ENCODE measurements at regions not wholly inside any gene's neighbourhood (a gene's known extent, or its start where the extent isn't known, plus 50 kb on each side); places are given as distances from the start of the nearest gene placed in this dataset.
"Not testable (repeated sequence)": the region's sequence is repeated elsewhere in the genome, so short reads cannot be mapped to it uniquely, and the experiment has no call there.

DNA sequence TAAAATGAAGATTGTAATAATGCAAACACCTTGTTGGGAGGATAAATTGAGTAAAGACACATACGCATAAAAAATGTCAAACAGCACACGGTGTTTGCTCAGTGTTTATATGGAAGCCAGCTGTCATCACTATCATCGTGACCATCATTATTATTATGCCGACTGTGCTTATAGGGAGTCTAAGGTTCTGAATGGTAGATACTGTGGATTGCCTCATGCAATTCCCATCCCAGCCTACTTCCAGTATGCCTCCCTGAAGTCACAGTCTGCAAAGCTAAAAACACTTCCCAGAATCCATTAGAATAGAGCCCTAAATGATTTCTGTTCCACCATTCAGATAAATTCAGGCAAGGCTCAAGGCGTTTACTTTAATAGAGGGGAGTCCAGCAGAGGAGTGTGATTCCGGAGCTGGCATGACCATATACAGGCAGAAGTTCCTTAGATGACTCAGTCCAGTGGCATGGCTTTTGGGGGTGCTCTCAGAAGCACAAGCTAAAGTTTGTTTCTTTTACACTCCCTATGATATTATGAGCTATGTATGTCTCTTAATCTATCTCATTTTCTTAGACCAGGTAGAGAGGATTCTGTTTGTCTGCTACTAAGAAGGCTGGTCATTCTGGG lies 148.7 kb downstream of the MEX3B start:
- DNase-seq = no peak

DNA sequence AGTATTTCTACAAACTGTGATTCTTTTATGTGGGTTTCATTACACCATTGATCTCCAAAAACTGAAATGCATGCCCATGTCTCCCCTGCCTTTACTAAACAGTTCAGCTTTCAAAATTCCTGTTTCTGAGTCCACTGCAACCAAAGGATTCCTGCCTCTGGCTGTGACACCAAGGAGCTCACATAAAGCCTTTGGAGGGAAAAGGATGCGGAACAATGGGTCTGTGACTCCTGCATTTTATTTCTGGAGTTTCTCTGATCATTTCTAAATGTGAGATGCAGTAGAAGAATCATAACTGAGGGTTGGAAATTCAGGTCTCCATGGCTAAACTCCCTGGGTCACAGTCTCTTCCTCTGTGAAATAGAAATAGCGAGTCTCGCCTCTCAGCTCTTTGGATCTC lies 149.5 kb downstream of the MEX3B start:
- no peak for DNase-seq

DNA sequence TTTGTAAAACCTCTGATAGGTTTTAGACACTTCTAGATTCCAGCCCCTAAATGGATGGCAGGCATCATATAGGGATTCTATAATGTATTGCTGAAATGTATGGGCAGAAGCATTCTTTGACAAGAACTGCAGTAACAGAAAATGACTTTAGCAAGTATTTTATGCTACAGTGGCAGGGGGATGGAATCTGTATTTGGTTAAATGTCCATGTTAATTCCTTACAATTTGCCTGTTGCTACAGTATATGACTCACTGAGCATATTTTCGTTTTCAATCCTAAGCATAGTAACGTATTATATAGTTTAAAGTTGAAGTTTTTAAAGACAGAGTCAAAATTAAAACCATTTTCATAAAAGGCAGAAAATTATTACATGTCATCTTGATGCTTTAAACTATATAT lies 150.1 kb downstream of the MEX3B start:
- DNase-seq = no peak

DNA sequence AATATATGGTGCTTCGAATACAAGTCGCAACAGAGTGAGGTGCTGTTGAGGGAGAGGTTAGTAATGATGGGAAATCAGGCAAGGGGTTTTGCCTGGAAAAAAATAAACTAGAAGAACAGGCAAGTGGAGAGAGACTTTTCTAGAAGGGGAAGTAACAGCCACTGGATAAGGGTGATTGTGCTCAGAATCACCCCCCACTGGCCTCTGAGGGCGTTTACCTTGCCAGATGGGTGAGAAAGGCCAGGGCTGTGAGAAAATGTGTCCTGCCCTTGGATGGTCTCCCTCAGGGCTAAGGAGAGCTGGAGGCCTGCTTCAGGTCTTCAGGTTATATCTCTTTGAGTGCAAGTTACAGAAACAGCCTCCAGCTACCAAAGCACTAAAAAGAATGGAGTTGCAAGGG lies 151.8 kb downstream of the MEX3B start:
- DNase-seq = no peak

- peak; percentile 25 for DNase-seq
These were observed 152.5 kb downstream of the MEX3B start for GRCh38 chr15:81893182-81893835.

DNA sequence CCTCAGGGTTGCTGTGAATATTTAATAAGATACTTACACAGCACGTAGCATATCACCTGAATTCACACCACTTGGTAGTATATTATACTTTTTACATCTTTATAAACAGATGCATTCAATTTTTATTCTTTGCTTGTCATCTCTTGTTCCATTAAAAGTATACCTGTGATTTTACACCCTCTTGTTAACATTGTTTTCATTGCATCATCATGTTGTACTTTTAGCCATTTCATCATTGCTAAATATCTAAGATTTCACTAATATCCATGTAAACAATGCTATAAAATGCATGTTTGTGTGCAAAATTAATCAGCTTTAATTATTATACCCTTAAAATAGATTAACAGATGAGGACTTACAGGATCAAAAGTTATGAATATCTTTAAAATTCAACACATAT lies 155.3 kb downstream of the MEX3B start:
- DNase-seq = no peak

DNA sequence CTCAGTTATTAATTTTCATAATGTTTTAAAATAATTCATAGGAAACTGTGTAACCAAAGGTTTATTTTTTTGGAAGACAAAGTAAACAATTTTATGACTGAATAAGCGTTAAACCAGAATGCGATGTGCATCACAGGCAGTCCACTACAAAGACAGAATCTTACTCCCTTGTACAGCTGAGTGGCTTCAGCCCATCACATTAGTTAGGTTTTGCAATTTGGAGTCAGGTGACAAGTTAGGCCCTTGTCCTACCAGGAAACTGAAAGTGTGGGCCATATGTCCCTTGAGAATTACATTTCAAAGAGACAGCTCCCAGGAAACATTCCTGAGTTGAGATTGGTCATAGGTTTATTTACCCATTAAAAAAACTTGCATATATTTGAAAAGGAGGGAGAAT lies 156.3 kb downstream of the MEX3B start:
- no peak for DNase-seq

GRCh38 chr15:81888748-81889484 lies 156.9 kb downstream of the MEX3B start:
- DNase-seq = no peak

DNA sequence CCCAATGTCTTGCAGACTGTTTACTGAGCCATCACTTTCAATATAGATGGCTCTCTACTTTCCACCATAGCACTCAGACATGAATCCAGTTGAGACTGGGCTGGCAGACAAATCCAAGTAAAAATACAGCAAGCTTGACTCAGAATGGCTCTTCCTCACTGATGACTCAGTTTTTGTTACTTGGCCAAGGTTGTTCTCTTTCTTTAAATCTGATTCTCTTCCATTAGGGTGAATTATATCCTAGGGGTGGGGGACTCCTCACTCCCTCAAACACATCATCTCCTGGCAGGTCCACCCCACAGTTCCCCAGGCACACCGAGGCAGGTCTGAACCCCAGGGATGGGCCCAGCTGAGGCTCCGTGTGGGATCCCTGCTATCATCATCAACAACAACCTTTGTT lies 157.9 kb downstream of the MEX3B start:
- DNase-seq = no peak

- DNase-seq = not testable (repeated sequence)
These were observed 158.6 kb downstream of the MEX3B start for GRCh38 chr15:81887188-81887587.

- DNase-seq = no peak
These were observed 159.2 kb downstream of the MEX3B start for GRCh38 chr15:81886591-81886990.

DNA sequence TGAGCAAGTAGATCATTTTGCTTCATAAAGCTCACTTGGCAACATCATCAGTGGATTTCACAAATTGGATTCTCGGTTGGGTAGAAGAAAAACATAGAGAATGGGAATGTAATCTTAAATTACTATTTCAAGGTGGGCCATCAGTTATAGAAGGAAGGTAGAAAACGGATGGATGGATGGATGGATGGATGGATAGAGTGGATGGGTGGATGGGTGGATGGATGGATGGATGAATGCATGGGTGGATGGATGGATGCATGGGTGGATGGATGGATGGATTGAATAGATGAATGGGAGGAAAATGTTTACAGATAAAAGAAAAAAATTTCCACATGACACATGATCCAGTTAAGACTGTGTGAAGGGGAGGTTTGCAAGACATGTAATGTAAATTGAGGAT lies 159.7 kb downstream of the MEX3B start:
- DNase-seq = no peak

DNA sequence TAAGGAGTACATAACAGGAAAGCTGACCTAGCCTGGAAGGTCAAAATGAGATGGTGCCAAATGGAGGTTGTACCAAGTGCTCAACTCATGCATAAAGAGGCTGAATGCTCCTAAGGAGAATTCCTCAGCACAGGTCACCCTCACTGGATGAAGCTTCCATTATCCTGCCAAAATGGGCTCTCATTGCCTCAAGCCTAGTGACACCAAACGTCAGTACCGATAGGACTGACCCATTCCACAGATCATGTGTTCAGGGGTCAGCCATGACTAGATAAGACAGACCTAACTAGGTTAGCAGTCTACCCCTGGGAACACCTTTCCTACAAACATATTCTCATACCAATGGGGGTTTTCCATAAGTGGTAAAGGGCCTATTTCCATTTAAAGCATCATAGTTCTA lies 160.7 kb downstream of the MEX3B start:
- DNase-seq = no peak

DNA sequence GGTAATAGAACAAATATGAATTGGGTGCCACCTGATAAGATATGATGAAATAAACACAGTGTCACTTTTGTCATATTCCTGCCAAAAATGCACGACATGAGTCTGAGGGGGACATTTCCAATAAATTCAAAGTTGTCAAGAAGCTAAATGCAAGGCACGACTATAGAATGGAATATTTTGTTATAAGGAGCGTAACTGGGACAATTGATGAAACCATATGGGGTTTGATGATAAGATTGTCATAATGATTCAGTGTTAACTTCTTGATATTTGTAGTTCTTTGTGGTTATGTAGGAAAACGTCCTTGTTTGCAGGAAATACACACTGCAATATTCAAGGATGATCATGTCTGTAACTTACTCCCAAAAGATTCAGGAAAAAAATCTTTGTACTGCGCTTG lies 163.3 kb downstream of the MEX3B start:
- DNase-seq = no peak

DNA sequence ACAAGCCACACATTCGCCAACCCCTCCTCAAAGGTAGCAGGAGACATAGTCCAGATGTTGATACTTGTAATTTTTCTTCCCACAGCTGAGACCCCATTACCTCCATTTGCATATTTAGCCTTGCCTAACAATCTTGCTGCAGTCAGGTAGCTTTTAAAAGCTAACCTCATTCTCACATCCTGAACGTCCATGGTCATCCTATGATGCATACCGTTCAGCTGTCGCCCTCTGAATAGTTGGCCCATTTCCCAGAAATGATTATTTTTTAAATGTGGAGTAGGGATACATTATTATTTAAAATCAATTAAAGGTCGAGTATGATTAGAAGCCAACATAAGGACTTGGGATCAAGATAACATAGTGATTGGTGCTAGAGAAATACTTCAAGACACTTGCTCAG lies 165.0 kb downstream of the MEX3B start:
- DNase-seq = peak; percentile 74

GRCh38 chr15:81880314-81880713 lies 165.5 kb downstream of the MEX3B start:
- DNase-seq = no peak

DNA sequence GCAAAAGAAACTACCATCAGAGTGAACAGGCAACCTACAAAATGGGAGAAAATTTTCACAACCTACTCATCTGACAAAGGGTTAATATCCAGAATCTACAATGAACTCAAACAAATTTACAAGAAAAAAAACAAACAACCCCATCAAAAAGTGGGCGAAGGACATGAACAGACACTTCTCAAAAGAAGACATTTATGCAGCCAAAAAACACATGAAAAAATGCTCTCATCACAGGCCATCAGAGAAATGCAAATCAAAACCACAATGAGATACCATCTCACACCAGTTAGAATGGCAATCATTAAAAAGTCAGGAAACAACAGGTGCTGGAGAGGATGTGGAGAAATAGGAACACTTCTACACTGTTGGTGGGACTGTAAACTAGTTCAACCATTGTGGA lies 170.1 kb downstream of the MEX3B start:
- DNase-seq = not testable (repeated sequence)

- DNase-seq = not testable (repeated sequence)
These were observed 175.1 kb downstream of the MEX3B start for GRCh38 chr15:81870746-81871106.

DNA sequence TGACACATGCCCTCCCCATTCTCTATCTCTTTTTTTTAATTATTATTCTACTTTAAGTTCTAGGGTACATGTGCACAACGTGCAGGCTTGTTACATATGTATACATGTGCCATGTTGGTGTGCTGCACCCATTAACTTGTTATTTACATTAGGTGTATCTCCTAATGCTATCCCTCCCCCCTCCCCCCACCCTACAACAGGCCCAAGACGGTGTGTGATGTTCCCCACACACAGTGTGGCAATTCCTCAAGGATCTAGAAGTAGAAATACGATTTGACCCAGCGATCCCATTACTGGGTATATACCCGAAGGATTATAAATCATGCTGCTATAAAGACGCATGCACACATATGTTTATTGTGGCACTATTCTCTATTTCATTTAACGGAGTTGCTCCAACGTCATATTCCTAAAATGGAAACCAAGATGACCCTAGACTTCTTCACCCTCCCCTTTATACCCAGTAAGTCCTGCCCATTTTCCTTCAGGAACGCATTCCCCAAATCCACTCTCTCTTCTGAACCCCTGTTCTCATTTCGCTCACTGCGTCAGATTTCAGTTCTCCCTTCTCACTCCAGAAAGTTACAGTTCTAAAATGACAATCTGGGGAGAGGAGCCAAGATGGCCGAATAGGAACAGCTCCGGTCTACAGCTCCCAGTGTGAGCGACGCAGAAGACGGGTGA lies 175.6 kb downstream of the MEX3B start:
- DNase-seq = not testable (repeated sequence)

DNA sequence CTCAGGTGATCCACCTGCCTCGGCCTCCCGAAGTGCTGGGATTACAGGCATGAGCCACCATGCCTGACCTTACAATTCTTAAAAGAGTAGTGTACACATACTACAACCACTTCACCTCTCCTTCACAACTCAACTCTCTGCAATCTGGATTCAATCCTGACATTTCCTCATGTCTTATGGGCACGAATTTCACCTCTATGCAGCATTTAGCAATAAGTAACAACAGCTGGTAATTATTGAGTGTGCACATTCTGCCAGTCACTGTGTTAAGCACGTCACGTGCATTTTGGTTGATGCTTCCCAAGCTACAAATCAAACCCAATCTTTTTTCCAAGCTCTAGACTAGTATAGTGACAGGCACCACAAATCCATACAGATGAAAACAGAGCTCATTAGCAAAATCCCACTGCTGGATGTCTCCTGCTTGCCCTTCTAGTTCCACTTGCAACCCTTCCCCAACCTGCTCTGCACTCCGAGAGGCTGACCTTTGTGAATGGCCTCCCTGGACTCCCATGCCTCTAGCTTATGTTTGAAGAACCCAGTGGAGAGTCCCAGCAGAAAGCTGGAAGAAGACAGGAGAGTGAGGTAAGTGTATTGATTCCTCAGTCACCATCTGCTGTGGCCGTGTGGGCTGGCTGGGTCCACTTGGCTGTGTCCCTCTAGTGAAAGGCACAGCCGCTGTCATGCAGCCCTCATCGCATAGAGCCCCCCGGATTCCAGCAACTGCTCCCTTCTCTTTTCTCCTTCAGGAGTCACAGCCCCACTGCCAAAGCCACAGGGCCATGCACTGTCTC lies 176.5 kb downstream of the MEX3B start:
- DNase-seq = no peak

- DNase-seq = no peak
These were observed 179.8 kb downstream of the MEX3B start for GRCh38 chr15:81865850-81866537.

DNA sequence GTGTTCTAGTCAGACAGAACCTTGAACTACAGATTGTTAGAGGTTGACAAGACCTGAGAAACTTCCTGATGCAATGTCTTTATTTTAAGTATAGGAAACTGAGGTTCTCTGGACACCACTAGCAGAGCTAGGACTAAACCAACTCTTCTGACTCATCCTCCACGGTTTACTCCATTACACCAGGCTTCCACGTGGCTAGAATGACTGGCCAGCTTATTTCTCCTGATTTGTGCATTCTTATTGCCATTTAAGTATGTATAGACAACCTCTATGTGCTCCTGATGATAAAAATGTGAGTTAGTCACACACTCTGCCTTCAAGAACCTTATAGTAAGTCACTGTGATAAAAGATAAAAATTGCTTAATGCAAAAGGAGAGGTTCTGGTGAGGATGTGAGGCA lies 182.7 kb downstream of the MEX3B start:
- DNase-seq = no peak

Data from NCI-H1105 (cell line).